Astrocyte (in vitro differentiated cells and primary cell): ENCODE measurements at regions not wholly inside any gene's neighbourhood (a gene's known extent, or its start where the extent isn't known, plus 50 kb on each side); places are given as distances from the start of the nearest gene placed in this dataset.

Experiments used
- DNase-seq: peaks from one replicate; pipeline ENCODE4 v3.0.0-alpha.2; 2010; ENCODE audit warnings: low read depth
- FAIRE-seq: peaks from 2 replicates; lab custom pipeline; 2011; peaks lifted over from hg19 to GRCh38; lab: Jason Lieb, UNC
- H2AFZ ChIP-seq: 2 replicates; pipeline ENCODE4 v1.6.0; 2012; ENCODE audit warnings: low read depth, low read length, inconsistent platforms
- H3K27ac ChIP-seq: 2 replicates; pipeline ENCODE4 v1.5.1; 2011; ENCODE audit warnings: low read depth, low read length, inconsistent platforms
- H3K27me3 ChIP-seq: 2 replicates; pipeline ENCODE4 v1.6.0; 2011; ENCODE audit warnings: low read length, inconsistent platforms; ENCODE audit not compliant: insufficient read depth
- H3K36me3 ChIP-seq: 2 replicates; pipeline ENCODE4 v1.5.1; 2011; ENCODE audit warnings: low read length, inconsistent platforms; ENCODE audit not compliant: insufficient read depth
- H3K4me1 ChIP-seq: 2 replicates; pipeline ENCODE4 v1.5.1; 2011; ENCODE audit warnings: low read length, inconsistent platforms; ENCODE audit not compliant: insufficient read depth
- H3K4me2 ChIP-seq: 2 replicates; pipeline ENCODE4 v1.6.0; 2012; ENCODE audit warnings: low read length, inconsistent platforms
- H3K4me3 ChIP-seq: 2 replicates; pipeline ENCODE4 v1.5.1; 2011; ENCODE audit warnings: low read depth, mild to moderate bottlenecking, low read length, inconsistent platforms; ENCODE audit not compliant: insufficient read depth
- H3K79me2 ChIP-seq: 2 replicates; pipeline ENCODE4 v1.6.0; 2012; ENCODE audit warnings: mild to moderate bottlenecking, low read length, inconsistent platforms; ENCODE audit not compliant: insufficient read depth
- H3K9ac ChIP-seq: 2 replicates; pipeline ENCODE4 v1.6.0; 2012; ENCODE audit warnings: mild to moderate bottlenecking, low read length, inconsistent platforms
- H3K9me3 ChIP-seq: 2 replicates; pipeline ENCODE4 v1.5.1; 2012; ENCODE audit warnings: low read depth, mild to moderate bottlenecking, low read length, inconsistent platforms; ENCODE audit not compliant: insufficient read depth
- H4K20me1 ChIP-seq: 2 replicates; pipeline ENCODE4 v1.6.0; 2012; ENCODE audit warnings: low read length, inconsistent platforms; ENCODE audit not compliant: insufficient read depth
- H3K27ac Mint-ChIP-seq: one replicate; pipeline ENCODE4 v1.8.0; 2021; ENCODE audit warnings: mild to moderate bottlenecking, mixed read lengths; ENCODE audit not compliant: unreplicated experiment
- H3K27me3 Mint-ChIP-seq: one replicate; pipeline ENCODE4 v1.8.0; 2021; ENCODE audit warnings: low read depth, mixed read lengths; ENCODE audit not compliant: unreplicated experiment
- H3K36me3 Mint-ChIP-seq: one replicate; pipeline ENCODE4 v1.8.0; 2021; ENCODE audit warnings: low read depth, mixed read lengths; ENCODE audit not compliant: unreplicated experiment
- H3K4me1 Mint-ChIP-seq: one replicate; pipeline ENCODE4 v1.8.0; 2021; ENCODE audit warnings: low read depth, mixed read lengths; ENCODE audit not compliant: unreplicated experiment
- H3K4me3 Mint-ChIP-seq: one replicate; pipeline ENCODE4 v1.8.0; 2021; ENCODE audit warnings: mild to moderate bottlenecking, moderate library complexity, mixed read lengths; ENCODE audit not compliant: unreplicated experiment
- H3K9me3 Mint-ChIP-seq: one replicate; pipeline ENCODE4 v1.8.0; 2021; ENCODE audit warnings: mild to moderate bottlenecking, mixed read lengths; ENCODE audit not compliant: unreplicated experiment
- CTCF ChIP-seq: IDR thresholded peaks from 2 replicates; pipeline ENCODE4 v1.5.1; 2011; ENCODE audit warnings: low read depth, mild to moderate bottlenecking, inconsistent platforms, low read length, moderate library complexity; ENCODE audit not compliant: insufficient read depth
- EZH2 ChIP-seq: IDR thresholded peaks from 2 replicates; pipeline ENCODE4 v1.6.1; 2012; ENCODE audit warnings: mild to moderate bottlenecking, low read length, inconsistent platforms; ENCODE audit not compliant: insufficient read depth

DNA sequence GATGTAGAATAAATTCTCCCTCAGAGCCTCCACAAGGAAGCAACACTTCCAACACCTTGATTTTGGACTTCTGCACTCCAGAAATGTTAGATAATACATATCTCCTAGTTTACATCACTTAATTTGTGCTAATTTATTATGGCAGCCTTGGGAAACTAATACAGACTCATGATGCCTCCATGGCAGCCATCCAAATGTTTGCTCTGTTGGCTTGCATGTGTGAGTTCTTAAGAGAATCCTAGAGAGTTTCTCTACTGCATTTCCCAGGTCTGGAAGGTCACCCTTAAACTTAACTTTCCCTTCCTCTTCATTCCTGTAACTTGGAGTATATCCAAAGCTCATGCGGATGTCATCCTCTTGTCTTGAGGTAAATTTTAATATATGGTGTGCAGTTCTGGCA lies 956.1 kb downstream of the ADGRL3 start:
- H3K79me2 ChIP-seq = no peaks in the 10 kb centered on the region
- no peaks in the 10 kb centered on the region for H3K27me3 ChIP-seq
- Mint-ChIP-seq H3K27ac (no peak overlapping the region), H3K36me3 (no peaks in the 10 kb centered on the region), H3K4me3 (no peak overlapping the region), H3K27me3 (no peaks in the 10 kb centered on the region), H3K4me1 (no peaks in the 10 kb centered on the region), H3K9me3 (no peaks in the 10 kb centered on the region)
- FAIRE-seq (no peak), DNase-seq (no peak)
- H3K36me3 ChIP-seq = no peaks in the 10 kb centered on the region
- no peak overlapping the region for H3K9ac ChIP-seq
- H3K27ac ChIP-seq = no peak overlapping the region
- no peaks in the 10 kb centered on the region for H4K20me1 ChIP-seq
- H3K4me3 ChIP-seq = no peak overlapping the region
- no peaks in the 10 kb centered on the region for H3K9me3 ChIP-seq
- no peaks in the 10 kb centered on the region for H3K4me1 ChIP-seq
- TF ChIP-seq EZH2 (no peak), CTCF (no peak)
- H3K4me2 ChIP-seq = no peak overlapping the region
- H2AFZ ChIP-seq = no peak overlapping the region

GRCh38 chr4:62145276-62145675 lies 945.1 kb downstream of the ADGRL3 start:
- Histone ChIP-seq H3K27ac (no peak overlapping the region), H2AFZ (no peak overlapping the region), H3K9me3 (peaks cover 6% of the 10 kb centered on the region), H3K9ac (no peak overlapping the region), H3K4me1 (no peaks in the 10 kb centered on the region), H4K20me1 (no peaks in the 10 kb centered on the region), H3K4me3 (no peak overlapping the region), H3K4me2 (no peak overlapping the region), H3K27me3 (no peaks in the 10 kb centered on the region), H3K36me3 (no peaks in the 10 kb centered on the region), H3K79me2 (no peaks in the 10 kb centered on the region)
- no peak for DNase-seq
- H3K27ac Mint-ChIP-seq = no peak overlapping the region
- no peaks in the 10 kb centered on the region for H3K4me1 Mint-ChIP-seq
- H3K36me3 Mint-ChIP-seq = no peaks in the 10 kb centered on the region
- H3K27me3 Mint-ChIP-seq = no peaks in the 10 kb centered on the region
- no peak overlapping the region for H3K4me3 Mint-ChIP-seq
- no peak for TF ChIP-seq EZH2
- TF ChIP-seq CTCF = no peak
- no peak for FAIRE-seq
- H3K9me3 Mint-ChIP-seq = peaks cover 2% of the 10 kb centered on the region

DNA sequence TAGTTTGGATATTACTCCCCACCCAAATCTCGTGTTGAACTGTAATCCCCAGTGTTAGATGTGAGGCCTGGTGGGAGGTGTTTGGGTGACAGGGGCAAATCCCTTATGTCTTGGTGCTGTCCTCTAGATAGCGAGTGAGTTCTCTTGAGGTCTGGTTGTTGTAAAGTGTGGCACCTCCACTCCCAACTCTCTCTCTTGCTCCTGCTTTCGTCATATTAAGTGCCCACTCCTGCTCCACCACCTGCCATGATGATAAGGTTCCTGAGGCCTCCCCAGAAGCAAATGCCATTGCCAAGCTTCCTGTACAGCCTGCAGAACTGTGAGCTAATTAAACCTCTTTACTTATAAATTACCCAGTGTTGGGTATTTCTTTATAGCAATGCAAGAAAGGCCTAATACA lies 944.3 kb downstream of the ADGRL3 start:
- FAIRE-seq = no peak
- no peaks in the 10 kb centered on the region for H3K36me3 ChIP-seq
- H3K36me3 Mint-ChIP-seq = no peaks in the 10 kb centered on the region
- no peak overlapping the region for H3K4me3 ChIP-seq
- peaks cover 6% of the 10 kb centered on the region for H3K9me3 ChIP-seq
- H3K4me3 Mint-ChIP-seq = no peak overlapping the region
- H3K27me3 Mint-ChIP-seq = no peaks in the 10 kb centered on the region
- H3K27me3 ChIP-seq = no peaks in the 10 kb centered on the region
- H2AFZ ChIP-seq = no peak overlapping the region
- no peak overlapping the region for H3K9ac ChIP-seq
- H3K4me1 ChIP-seq = no peaks in the 10 kb centered on the region
- no peak for DNase-seq
- H3K4me2 ChIP-seq = no peak overlapping the region
- H3K4me1 Mint-ChIP-seq = no peaks in the 10 kb centered on the region
- H3K9me3 Mint-ChIP-seq = peaks cover 2% of the 10 kb centered on the region
- no peaks in the 10 kb centered on the region for H3K79me2 ChIP-seq
- H3K27ac ChIP-seq = no peak overlapping the region
- TF ChIP-seq CTCF (no peak), EZH2 (no peak)
- no peaks in the 10 kb centered on the region for H4K20me1 ChIP-seq
- H3K27ac Mint-ChIP-seq = no peak overlapping the region
